ENCODE measurements at regions not wholly inside any gene's neighbourhood (a gene's known extent, or its start where the extent isn't known, plus 50 kb on each side); places are given as distances from the start of the nearest gene placed in this dataset.

- 62% methylated on average over 11 of the region's 11 CpGs for WGBS (ENCODE audit: low lambda C conversion rate, missing lambda C conversion rate)
- peak overlapping the region; percentile 5 for H2AFZ ChIP-seq
Observed at GRCh38 chr12:42735861-42736361, 146.4 kb upstream of the PRICKLE1 start.

GRCh38 chr12:42733911-42734310 is 144.4 kb upstream of the PRICKLE1 start:
- H3K36me3 ChIP-seq (replicated peaks; ENCODE audit: insufficient read depth, low read depth): no peaks in the 10 kb centered on the region
- TF ChIP-seq CTCF (IDR thresholded peaks at IDR 0.05; ENCODE audit: poor library complexity) (no peak), EZH2 (IDR thresholded peaks at IDR 0.05; ENCODE audit: borderline replicate concordance) (no peak), EZH2phosphoT487 (IDR thresholded peaks at IDR 0.05; ENCODE audit: low read depth, severe bottlenecking, unreplicated experiment) (no peak)
- H3K4me1 ChIP-seq (ENCODE audit: insufficient read depth): peaks cover 23% of the 10 kb centered on the region
- no peak overlapping the region for H3K4me3 ChIP-seq
- H3K79me2 ChIP-seq: no peaks in the 10 kb centered on the region
- no peaks in the 10 kb centered on the region for H3K9me2 ChIP-seq (replicated peaks; ENCODE audit: insufficient read depth)
- no peak for DNase-seq (ENCODE audit: low spot score)
- 65% methylated on average over 3 of the region's 3 CpGs for WGBS (ENCODE audit: low lambda C conversion rate, missing lambda C conversion rate)
- no peaks in the 10 kb centered on the region for H3K27me3 ChIP-seq
- H3K4me2 ChIP-seq: no peak overlapping the region
- no peaks in the 10 kb centered on the region for H3K9me3 ChIP-seq (ENCODE audit: low read depth)
- no peak overlapping the region for H2AFZ ChIP-seq
- no peaks in the 10 kb centered on the region for H4K20me1 ChIP-seq (ENCODE audit: insufficient read depth, poor library complexity, severe bottlenecking)
- no peak overlapping the region for H3K27ac ChIP-seq

More at GRCh38 chr12:42735861-42736361, 146.4 kb upstream of the PRICKLE1 start:
- H3K4me1 ChIP-seq (ENCODE audit: insufficient read depth): peaks cover 22% of the 10 kb centered on the region
- no peaks in the 10 kb centered on the region for H3K27me3 ChIP-seq
- no peak for DNase-seq (ENCODE audit: low spot score)
- no peak for TF ChIP-seq EZH2phosphoT487 (IDR thresholded peaks at IDR 0.05; ENCODE audit: low read depth, severe bottlenecking, unreplicated experiment)
- no peak for TF ChIP-seq CTCF (IDR thresholded peaks at IDR 0.05; ENCODE audit: poor library complexity)
- TF ChIP-seq EZH2 (IDR thresholded peaks at IDR 0.05; ENCODE audit: borderline replicate concordance): no peak
- H3K79me2 ChIP-seq: no peaks in the 10 kb centered on the region
- H3K36me3 ChIP-seq (replicated peaks; ENCODE audit: insufficient read depth, low read depth): no peaks in the 10 kb centered on the region
- no peak overlapping the region for H3K4me3 ChIP-seq
- H3K9me3 ChIP-seq (ENCODE audit: low read depth): no peaks in the 10 kb centered on the region
- no peak overlapping the region for H3K27ac ChIP-seq
- H3K9me2 ChIP-seq (replicated peaks; ENCODE audit: insufficient read depth): no peaks in the 10 kb centered on the region
- H4K20me1 ChIP-seq (ENCODE audit: insufficient read depth, poor library complexity, severe bottlenecking): no peaks in the 10 kb centered on the region
- peak overlapping the region; percentile 48 for H3K4me2 ChIP-seq

GRCh38 chr12:42732908-42733411 is 143.4 kb upstream of the PRICKLE1 start:
- H3K9me3 ChIP-seq (ENCODE audit: low read depth): no peaks in the 10 kb centered on the region
- H2AFZ ChIP-seq: no peak overlapping the region
- no peaks in the 10 kb centered on the region for H4K20me1 ChIP-seq (ENCODE audit: insufficient read depth, poor library complexity, severe bottlenecking)
- peaks cover 21% of the 10 kb centered on the region for H3K4me1 ChIP-seq (ENCODE audit: insufficient read depth)
- H3K27ac ChIP-seq: no peak overlapping the region
- no peak for TF ChIP-seq CTCF (IDR thresholded peaks at IDR 0.05; ENCODE audit: poor library complexity)
- TF ChIP-seq EZH2 (IDR thresholded peaks at IDR 0.05; ENCODE audit: borderline replicate concordance): no peak
- no peak for TF ChIP-seq EZH2phosphoT487 (IDR thresholded peaks at IDR 0.05; ENCODE audit: low read depth, severe bottlenecking, unreplicated experiment)
- no peaks in the 10 kb centered on the region for H3K36me3 ChIP-seq (replicated peaks; ENCODE audit: insufficient read depth, low read depth)
- no peak overlapping the region for H3K4me2 ChIP-seq
- no peaks in the 10 kb centered on the region for H3K79me2 ChIP-seq
- no peak overlapping the region for H3K4me3 ChIP-seq
- no peaks in the 10 kb centered on the region for H3K27me3 ChIP-seq
- H3K9me2 ChIP-seq (replicated peaks; ENCODE audit: insufficient read depth): no peaks in the 10 kb centered on the region
- 50% methylated on average over 3 of the region's 3 CpGs for WGBS (ENCODE audit: low lambda C conversion rate, missing lambda C conversion rate)
- DNase-seq (ENCODE audit: low spot score): no peak
